ENCODE measurements at regions not wholly inside any gene's neighbourhood (a gene's known extent, or its start where the extent isn't known, plus 50 kb on each side); places are given as distances from the start of the nearest gene placed in this dataset.

DNA sequence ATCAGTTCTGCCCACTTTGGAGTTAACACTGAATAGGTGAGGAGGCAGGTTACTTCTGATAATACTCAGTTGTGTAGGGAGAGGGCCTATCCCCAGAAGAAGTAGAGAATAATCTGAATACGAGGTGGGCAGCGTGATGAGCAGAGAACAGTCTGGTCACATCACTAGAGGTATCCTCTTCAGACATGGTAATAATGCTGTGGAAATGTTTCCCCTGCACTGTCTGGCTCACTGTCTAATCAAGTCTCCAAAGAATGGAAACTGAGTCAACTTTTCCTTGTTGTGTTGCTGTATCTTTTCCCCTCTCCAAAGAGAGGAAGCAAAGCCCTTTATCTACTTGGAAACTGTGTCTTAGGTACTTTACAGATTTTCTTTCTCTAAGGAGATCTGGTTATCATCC is 110.9 kb upstream of the ANKRD55 start:
- CTCF ChIA-PET (ENCODE audit: low intra/inter-chr PET ratio), result no interaction called here
- BruUV-seq (replicated peaks), result no TSS peak
- intact Hi-C loops (cut with micrococcal nuclease), result no loop called here
- DNase-seq (ENCODE audit: extremely low read depth in 1 of 4, low spot score in 3 of 4), result no peak
- Histone ChIP-seq H3K27me3 (ENCODE audit: control insufficient read depth in 2 of 2, insufficient read depth in 2 of 2, low read length in 2 of 2) (peaks cover 3 to 7% of the 10 kb centered on the region in 2 experiments; a peak in 2 of 5 replicates), H3K27ac (ENCODE audit: extremely low read depth, low read depth, low read length) (no peak overlapping the region), H3K9ac (ENCODE audit: insufficient read depth in 1 of 2, low read depth in 2 of 2, low read length in 2 of 2) (no peak overlapping the region), H3K4me2 (ENCODE audit: insufficient read depth, low read length) (no peak overlapping the region), H3K9me3 (replicated peaks; ENCODE audit: control insufficient read depth, insufficient read depth, low read depth, low read length) (no peaks in the 10 kb centered on the region), H3K9me1 (ENCODE audit: control insufficient read depth, insufficient read depth, low read length) (no peaks in the 10 kb centered on the region), H3K79me2 (ENCODE audit: control insufficient read depth, insufficient read depth, low read length) (no peaks in the 10 kb centered on the region), H2AFZ (ENCODE audit: low read depth, low read length) (no peak overlapping the region), H3K4me3 (no peak overlapping the region), H3K4me1 (replicated peaks in 1 of 2; ENCODE audit: control insufficient read depth in 2 of 2, insufficient read depth in 2 of 2, low read length in 2 of 2) (no peaks in the 10 kb centered on the region), H4K20me1 (replicated peaks; ENCODE audit: control insufficient read depth, insufficient read depth, low read length) (no peaks in the 10 kb centered on the region), H3K36me3 (ENCODE audit: control insufficient read depth, insufficient read depth, low read length) (no peaks in the 10 kb centered on the region)
- POLR2A ChIA-PET, result interaction anchor here (0.5 kb wide), 1 partner anchor 33 kb away, joined by 3 read pairs; no protein-coding TSS in a partner anchor
- in situ Hi-C loops (cut with MboI), result no loop called here
- TF ChIP-seq NFXL1 (CRISPR knock-in tag; IDR thresholded peaks at IDR 0.05) (no peak), HIVEP1 (CRISPR knock-in tag; IDR thresholded peaks at IDR 0.05) (no peak), ZNF766 (CRISPR knock-in tag; conservative IDR thresholded peaks at IDR 0.05) (no peak), CCNT2 (IDR thresholded peaks at IDR 0.05; ENCODE audit: borderline replicate concordance, extremely low read depth, insufficient read length, low read depth, low read length) (no peak), CCAR2 (IDR thresholded peaks at IDR 0.05; ENCODE audit: low read depth, low read length) (no peak), ZNF143 (CRISPR knock-in tag; IDR thresholded peaks at IDR 0.05) (no peak)
- TF ChIP-seq, protein P1, sequence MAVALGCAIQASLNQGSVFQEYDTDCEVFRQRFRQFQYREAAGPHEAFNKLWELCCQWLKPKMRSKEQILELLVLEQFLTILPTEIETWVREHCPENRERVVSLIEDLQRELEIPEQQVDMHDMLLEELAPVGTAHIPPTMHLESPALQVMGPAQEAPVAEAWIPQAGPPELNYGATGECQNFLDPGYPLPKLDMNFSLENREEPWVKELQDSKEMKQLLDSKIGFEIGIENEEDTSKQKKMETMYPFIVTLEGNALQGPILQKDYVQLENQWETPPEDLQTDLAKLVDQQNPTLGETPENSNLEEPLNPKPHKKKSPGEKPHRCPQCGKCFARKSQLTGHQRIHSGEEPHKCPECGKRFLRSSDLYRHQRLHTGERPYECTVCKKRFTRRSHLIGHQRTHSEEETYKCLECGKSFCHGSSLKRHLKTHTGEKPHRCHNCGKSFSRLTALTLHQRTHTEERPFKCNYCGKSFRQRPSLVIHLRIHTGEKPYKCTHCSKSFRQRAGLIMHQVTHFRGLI (CRISPR knock-in tag; IDR thresholded peaks at IDR 0.05), result no peak
- no peak for ATAC-seq
- 0% methylated on average over 2 of the region's 2 CpGs for WGBS (ENCODE audit: insufficient coverage, low coverage, missing lambda C conversion rate)
- no peak for FAIRE-seq

Measured in K562 (cell line).